ENCODE measurements at regions not wholly inside any gene's neighbourhood (a gene's known extent, or its start where the extent isn't known, plus 50 kb on each side); places are given as distances from the start of the nearest gene placed in this dataset.
A peak's percentile ranks its signal among the peaks of the same experiment; 100 is the strongest.

- TF ChIP-seq NFIC (IDR thresholded peaks at IDR 0.05): no peak
- no peak for TF ChIP-seq TEAD4 (IDR thresholded peaks at IDR 0.05)
- no peak for TF ChIP-seq ZBTB7A (IDR thresholded peaks at IDR 0.05; ENCODE audit: low read depth)
- no peak for TF ChIP-seq TAF1 (IDR thresholded peaks at IDR 0.05; ENCODE audit: low read depth)
- TF ChIP-seq MAX (IDR thresholded peaks at IDR 0.05): no peak
- TF ChIP-seq TCF12 (IDR thresholded peaks at IDR 0.05; ENCODE audit: low read depth): no peak
- no peak for TF ChIP-seq RAD21 (IDR thresholded peaks at IDR 0.05; ENCODE audit: low read depth)
- no peak for TF ChIP-seq EP300 (IDR thresholded peaks at IDR 0.05; ENCODE audit: borderline replicate concordance)
- no peak for TF ChIP-seq REST (IDR thresholded peaks at IDR 0.05; ENCODE audit: low read depth)
- no peak for TF ChIP-seq CEBPB (IDR thresholded peaks at IDR 0.05)
- no peak for TF ChIP-seq YY1 (IDR thresholded peaks at IDR 0.05; ENCODE audit: low read depth)
Observed at GRCh38 chr6:144383336-144383735, 98.2 kb downstream of the UTRN start.

GRCh38 chr6:144384427-144384826, 99.3 kb downstream of the UTRN start:
- TF ChIP-seq TAF1 (IDR thresholded peaks at IDR 0.05; ENCODE audit: low read depth) (no peak), YY1 (IDR thresholded peaks at IDR 0.05; ENCODE audit: low read depth) (no peak), TEAD4 (IDR thresholded peaks at IDR 0.05) (no peak), EP300 (IDR thresholded peaks at IDR 0.05; ENCODE audit: borderline replicate concordance) (no peak), MAX (IDR thresholded peaks at IDR 0.05) (no peak), FOXM1 (IDR thresholded peaks at IDR 0.05; ENCODE audit: borderline replicate concordance, low read depth) (no peak), NFIC (IDR thresholded peaks at IDR 0.05) (no peak), ZBTB7A (IDR thresholded peaks at IDR 0.05; ENCODE audit: low read depth) (no peak), CREB1 (IDR thresholded peaks at IDR 0.05; ENCODE audit: low read depth) (no peak), USF1 (IDR thresholded peaks at IDR 0.05) (no peak), CEBPB (IDR thresholded peaks at IDR 0.05) (no peak), REST (IDR thresholded peaks at IDR 0.05; ENCODE audit: low read depth) (no peak), RAD21 (IDR thresholded peaks at IDR 0.05; ENCODE audit: low read depth) (no peak), EGR1 (IDR thresholded peaks at IDR 0.05) (no peak), TCF12 (IDR thresholded peaks at IDR 0.05; ENCODE audit: low read depth) (no peak)

- TF ChIP-seq EP300 (IDR thresholded peaks at IDR 0.05; ENCODE audit: borderline replicate concordance) (no peak), CEBPB (IDR thresholded peaks at IDR 0.05) (no peak), REST (IDR thresholded peaks at IDR 0.05; ENCODE audit: low read depth) (no peak), NFIC (IDR thresholded peaks at IDR 0.05) (no peak), TAF1 (IDR thresholded peaks at IDR 0.05; ENCODE audit: low read depth) (no peak), ZBTB7A (IDR thresholded peaks at IDR 0.05; ENCODE audit: low read depth) (no peak), RAD21 (IDR thresholded peaks at IDR 0.05; ENCODE audit: low read depth) (no peak), MAX (IDR thresholded peaks at IDR 0.05) (no peak), FOXM1 (IDR thresholded peaks at IDR 0.05; ENCODE audit: borderline replicate concordance, low read depth) (no peak), EGR1 (IDR thresholded peaks at IDR 0.05) (no peak), TCF12 (IDR thresholded peaks at IDR 0.05; ENCODE audit: low read depth) (no peak), CREB1 (IDR thresholded peaks at IDR 0.05; ENCODE audit: low read depth) (no peak), USF1 (IDR thresholded peaks at IDR 0.05) (no peak), YY1 (IDR thresholded peaks at IDR 0.05; ENCODE audit: low read depth) (no peak), TEAD4 (IDR thresholded peaks at IDR 0.05) (no peak)
Observed at GRCh38 chr6:144390202-144390601, 105.1 kb downstream of the UTRN start.

- TF ChIP-seq REST (IDR thresholded peaks at IDR 0.05; ENCODE audit: low read depth) (no peak), TEAD4 (IDR thresholded peaks at IDR 0.05) (peak; percentile 42; the same call in 1 of the 2 replicates)
Observed at GRCh38 chr6:144390886-144391285, 105.8 kb downstream of the UTRN start.
